Fibroblast of skin of right quadriceps (primary cell): ENCODE measurements at regions not wholly inside any gene's neighbourhood (a gene's known extent, or its start where the extent isn't known, plus 50 kb on each side); places are given as distances from the start of the nearest gene placed in this dataset.

Source experiments
- DNase-seq: peaks from one replicate; pipeline ENCODE4 v3.0.0-alpha.2; 2013

DNA sequence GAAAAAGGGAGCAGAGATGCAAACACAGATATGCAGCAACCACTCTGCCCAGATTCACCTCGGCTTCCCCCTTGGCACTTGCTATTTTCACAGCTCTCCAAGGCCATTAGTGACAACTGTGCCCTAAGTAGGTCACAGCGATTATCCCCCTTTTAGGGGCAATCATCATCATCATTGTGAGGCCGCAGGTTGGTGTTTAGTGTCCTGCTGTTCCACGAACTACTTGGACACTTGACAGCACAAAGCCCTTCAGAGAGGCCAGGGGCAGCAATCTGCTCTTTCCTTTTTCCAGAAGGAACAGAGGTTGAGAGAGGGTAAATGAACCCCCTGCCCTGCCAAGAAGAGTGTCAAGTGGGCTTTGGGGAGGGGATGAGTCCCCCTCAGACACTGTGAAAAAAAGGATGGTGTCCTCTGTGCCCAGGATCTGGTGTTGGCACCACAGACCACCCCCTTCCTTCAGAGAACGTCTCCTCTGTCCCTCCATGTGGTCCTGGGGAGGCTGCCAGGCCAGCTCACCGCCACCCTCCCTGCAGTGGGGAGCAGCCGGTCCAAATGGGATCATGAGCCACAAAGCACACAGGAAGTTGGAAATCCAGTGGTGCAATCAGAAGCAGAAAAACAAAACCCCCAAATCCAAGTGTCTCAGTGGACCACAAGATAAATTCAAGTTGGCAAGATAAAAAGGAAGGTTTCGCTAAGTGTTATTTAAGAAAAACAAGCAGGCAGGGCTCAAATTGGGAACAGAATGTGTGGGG is 78.4 kb upstream of the MED9 start:
- no peak for DNase-seq

DNA sequence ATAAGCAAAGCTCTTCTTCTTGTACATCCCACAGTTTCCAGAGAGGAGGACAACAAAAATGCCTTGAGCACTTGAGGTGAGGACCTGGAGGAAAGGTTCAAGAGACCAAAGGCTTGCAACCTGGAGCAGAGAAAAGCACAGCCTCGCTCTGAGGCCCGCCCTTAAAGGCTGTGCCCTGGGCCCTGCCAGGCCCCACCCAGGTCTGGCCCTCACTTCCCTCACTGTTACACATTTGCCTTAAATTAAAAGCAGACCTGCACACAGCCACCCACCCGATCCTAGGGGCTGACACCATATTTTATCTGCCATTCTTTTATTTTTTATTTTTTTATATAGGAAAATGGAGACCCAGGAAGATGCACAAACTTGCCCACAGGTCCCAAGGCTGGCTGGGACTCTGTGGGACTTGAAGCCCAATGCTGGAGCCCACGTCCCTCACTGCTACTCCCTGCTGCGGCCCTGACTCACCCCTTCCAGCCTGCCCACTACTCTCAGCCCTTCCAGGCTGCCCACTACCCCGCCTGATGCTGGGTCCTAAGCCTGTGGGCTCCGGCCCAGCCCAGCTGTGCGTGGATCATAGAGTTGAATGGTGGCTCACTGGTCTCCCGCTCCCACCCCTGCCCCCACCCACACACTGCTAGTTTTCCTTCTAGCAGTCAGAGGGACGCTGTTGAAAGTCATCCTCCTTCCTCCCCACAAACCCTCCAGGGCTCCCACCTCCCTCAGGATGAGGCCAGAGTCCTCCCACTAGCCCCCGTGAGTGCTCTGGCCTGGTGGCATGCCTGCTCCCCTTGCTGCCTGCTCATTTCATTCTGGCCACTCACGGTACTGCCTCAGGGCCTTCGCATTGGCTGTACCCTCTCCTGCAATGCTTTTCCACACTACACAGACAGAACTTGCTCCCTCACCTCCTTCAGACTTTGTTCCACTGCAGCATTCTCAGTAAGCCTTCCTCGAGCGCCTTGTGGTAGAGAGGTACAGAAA is 77.6 kb upstream of the MED9 start:
- DNase-seq, result no peak

DNA sequence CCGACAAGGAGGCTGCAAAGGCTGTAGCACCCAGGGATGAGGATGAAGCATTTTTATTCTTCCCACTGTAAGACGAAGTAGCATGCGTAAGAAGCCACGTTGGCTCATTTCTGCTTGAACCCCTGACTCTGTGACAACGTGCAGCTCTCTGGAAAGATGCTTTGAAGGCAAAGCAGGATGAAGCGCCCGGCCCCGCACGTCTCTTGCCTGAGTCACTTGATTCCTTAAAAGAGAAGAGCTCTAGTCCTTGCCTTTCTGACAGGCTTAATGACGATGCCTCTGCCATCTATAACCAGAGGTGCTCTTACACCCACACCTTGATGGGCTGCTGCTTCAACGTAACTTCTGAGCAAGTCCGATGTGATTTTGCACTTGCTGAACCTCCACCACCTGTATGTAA is 76.7 kb upstream of the MED9 start:
- no peak for DNase-seq

DNA sequence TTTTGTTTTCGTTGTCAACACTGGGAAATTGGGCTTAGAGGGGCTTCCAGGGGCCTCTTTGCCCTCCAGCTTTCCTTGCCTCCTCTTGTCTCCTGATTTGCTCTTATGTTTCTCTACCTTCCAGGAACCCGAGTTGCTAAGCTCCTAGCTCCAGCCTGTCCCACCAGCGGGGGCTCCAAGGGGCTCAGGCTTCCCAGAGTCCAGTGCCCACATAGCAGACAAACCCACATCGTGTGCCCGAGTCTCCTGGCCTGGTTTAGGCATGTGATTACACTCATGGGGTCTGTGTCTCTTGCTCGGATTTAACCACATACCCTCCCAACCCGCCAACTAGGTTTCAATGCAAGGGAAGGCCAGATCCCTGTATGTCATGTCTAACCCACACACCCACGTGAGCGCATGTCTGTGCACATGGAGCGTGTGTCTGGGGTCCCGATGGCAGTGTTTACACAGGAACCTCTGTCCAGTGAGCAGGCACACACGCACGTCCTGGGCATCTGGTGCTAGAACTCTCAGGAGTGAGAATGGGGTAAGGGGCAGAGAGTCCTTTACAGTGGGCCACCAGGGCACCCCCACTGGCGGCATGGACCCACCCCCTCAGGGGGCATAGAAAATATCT is 76.1 kb upstream of the MED9 start:
- DNase-seq, result no peak

DNA sequence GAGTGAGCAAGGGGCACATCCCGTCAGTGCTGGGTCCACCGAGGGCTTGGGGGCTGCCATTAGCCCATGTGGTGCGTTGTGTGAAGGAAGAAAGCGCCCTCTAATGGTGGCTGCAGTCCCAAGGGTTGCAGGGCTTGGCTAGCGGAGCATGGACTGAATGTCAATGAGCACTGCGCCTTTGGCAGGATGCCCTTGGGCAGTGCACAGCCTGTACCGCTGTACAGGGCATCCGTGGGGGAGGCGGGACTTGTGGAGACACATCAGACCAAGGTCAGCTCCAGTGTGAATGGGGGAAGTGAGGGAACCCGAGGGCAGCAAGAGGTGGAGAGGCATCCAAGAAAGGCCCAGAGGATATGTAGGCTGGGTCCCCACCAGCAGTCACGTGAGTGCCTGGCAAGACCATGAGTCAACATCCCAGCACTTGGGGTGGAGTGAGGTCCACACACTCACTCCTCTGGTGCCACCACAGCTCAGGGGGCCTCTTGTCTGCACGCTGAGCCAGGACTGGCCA is 75.5 kb upstream of the MED9 start:
- DNase-seq, result peak; percentile 22

DNA sequence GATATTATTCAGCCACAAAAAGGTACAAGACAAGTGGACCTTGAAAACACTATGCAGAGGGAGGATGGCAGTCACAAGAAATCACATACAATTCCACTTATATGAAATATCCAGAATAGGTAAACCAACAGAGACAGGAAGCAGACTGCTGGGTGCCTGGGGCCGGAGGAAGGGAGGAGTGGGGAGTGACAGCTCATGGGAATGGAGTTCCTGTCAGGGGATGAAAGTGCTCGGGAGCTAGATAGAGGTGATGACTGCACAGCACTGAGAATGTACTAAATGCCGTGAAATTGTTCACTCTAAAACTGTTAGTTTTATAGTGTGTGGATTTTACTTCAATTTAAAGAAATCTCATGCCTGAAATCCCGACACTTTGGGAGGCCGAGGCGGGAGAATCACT is 74.2 kb upstream of the MED9 start:
- DNase-seq, result peak; percentile 25

DNA sequence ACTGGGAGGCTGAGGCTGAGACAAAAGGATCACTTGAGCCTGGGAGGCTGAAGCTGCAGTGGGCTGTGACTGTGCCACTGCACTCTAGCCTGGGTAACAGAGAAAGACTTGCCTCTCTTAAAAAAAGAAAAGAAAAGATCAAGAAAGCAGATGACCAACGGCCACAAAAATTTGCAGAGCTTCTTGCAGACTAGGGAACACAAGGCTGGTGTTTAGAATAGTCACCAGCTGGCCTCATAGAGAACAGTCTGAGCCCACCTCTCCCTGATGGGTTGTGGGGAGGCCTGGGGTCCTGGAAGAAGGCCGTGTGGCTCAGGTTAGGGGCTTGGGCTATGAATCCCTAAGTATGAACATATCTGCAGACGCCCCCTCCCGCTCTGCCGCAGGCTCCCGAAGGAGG is 73.7 kb upstream of the MED9 start:
- no peak for DNase-seq

DNA sequence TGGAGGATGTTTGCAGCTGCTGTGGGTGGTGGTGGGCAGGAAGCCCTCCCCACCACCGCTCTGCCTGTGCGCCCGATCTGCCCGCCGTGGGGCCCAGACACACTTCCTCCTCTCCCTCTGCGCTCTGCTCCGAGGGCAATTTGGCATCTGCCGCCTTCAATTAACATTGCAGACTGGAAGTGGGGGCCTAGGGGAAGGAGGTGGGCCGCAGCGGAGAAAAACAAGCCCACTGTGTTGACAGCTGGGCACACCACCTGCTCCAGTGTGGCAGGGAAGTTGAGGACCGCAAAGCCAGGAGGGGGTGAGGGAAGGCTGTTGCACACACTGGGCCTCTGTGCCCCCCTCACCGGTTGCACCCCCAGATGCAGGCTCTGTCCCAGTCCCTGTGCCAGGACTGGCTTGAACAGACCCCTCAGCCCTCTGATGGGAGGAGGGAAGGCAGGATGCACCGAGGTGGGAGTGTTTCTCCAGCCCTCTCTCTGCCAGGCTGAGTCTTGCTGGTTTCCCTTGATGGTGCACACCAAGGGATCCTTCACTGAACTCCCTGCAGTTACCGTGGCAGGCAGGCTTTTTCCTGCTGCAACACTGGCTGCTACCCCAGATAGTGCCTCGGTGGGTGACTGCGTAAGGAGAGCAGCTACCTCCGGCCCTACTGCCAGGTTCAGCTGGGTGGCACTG is 72.8 kb upstream of the MED9 start:
- no peak for DNase-seq

DNA sequence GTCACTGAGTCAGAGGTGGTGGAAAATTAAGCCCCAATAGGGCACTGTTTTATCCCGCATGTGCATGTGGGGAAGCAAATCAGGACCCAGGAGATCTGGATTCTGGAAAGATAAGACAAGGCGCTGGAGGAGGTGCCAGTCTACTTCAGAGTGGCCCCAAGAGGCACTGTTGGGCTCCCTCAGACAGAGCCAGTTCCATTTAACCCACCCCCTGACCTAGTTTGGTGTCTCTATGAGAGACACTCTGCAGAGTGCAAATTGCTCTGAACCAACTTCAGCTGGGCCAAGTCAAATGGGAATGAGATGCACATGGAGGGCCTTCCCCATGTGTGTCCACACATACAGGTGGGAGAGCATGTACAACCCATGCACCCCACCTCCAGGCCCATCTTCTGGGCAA is 71.1 kb upstream of the MED9 start:
- no peak for DNase-seq

DNA sequence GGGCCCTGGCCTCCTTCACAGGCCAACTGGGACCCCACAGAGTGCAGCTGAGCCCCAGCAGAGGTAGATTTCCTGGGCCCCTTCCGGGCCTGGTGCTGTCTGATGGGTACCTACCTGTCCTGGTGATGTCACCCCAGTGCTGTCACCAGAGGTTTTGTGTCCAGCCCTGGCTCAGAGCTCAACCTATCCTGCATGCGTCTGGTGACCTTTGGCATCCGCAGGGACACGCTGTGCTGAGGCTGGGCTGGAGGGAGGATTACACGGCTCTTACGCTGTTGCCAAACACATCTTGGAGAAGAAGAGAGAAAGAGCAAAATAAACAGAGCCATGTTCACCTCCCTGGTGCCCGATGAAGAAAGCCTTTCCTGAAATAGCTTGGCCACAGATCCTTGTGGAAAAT is 70.6 kb upstream of the MED9 start:
- no peak for DNase-seq

DNA sequence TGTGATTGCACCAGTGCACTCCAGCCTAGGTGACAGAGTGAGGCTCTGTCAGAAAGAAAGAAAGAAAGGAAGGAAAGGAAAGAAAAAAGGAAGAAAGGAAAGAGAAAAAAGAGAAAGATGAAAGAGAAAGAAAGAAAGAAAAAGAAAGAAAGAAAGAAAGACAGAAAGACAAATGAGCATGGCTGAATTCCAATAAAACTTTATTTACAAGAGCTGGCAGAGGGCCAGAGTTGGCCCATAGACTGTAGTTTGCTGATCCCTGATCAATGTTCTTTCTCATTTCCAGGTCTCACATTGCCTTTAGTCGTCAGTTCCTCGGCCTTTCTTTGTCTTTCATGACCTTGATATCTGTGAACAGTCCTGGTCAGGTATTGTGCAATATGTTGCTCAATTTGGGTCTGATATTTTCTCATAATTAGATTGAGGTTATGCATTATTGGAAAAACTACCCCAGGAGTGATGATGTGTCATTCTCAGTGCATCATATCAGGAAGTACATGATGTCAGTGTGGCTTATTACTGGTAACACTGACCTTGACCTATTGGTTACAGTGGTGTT is 68.5 kb upstream of the MED9 start:
- peak; percentile 34 for DNase-seq

DNA sequence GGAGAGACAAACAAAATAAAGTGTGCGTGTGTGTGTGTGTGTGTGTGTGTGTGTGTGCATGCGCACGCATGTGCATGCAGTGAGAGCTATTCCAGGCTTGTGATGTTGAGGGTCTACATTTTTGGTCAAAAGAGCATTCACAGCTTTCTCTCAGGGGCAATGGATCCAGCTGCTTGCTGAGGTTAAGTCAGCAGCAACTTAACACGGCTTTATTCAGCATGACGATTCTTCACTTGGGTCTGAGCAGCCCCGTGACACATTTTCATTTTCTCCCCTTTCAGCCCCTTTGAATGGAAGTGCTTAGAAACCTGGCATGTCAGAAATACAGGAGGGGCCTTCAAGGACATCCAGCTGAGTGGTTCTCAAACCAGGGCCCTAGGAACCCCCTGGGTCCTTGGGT is 66.4 kb upstream of the MED9 start:
- no peak for DNase-seq

DNA sequence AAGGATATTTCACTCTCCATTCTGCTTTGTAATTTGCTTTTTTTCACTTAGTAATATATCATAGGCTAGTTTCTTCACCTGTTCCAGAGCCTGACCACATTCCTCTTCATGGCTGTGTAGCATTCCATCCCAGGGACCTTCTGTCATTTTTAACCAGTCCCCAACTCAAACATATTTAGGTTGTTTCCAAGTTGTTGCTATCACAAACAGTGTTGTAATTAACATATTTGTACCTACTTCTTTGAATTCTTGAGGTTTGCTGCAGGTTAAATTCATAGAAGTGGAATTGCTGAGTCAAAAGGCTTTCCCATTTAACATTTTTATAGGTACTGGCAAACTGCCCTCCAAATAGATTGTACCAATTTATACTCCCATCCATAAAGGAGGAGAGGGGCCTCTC is 65.1 kb upstream of the MED9 start:
- DNase-seq, result peak; percentile 70

DNA sequence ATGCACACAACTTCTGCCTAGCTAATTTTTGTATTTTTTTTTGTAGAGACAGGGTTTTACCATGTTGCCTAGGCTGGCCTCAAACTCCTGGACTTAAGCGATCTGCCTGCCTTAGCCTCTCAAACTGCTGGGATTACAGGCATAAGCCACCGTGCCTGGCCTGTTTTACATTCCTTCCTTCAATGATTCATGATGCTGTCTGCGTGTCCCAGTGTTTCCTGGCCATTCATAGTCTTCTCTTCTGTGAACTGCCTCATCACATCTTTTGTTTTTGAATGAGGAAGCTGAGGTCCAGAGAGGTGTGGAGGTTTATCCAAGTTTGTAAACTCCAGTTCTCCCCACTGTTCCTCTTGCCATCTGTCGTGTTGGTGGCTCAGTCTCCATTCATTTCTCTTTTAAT is 64.5 kb upstream of the MED9 start:
- DNase-seq, result peak; percentile 80

DNA sequence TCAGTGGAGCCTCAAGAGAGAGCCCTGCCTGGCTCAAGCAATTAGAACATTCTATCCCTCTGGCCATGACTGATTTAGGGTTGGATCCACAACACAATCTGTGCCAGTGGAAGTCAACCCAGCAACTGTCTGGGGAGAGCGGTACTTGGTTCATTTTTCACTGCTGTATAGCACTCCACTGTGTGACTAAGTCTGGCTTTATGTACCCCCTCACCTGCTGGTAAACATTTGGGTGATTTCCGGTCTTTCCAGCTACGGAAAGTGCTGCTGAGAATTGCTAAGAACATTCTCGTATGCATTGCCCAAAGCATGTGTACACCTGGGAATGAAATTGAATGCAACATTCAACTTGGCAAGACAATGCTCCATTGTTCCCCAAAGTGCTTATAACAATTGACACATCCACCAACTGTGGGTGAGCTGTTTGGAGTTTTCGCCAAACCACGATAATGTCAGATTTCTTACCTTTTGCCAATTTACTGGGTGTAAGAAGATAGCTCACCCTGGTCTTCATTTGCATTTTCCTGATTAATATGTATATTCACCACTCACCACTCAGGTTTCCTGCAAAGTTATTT is 63.5 kb upstream of the MED9 start:
- DNase-seq, result no peak

DNA sequence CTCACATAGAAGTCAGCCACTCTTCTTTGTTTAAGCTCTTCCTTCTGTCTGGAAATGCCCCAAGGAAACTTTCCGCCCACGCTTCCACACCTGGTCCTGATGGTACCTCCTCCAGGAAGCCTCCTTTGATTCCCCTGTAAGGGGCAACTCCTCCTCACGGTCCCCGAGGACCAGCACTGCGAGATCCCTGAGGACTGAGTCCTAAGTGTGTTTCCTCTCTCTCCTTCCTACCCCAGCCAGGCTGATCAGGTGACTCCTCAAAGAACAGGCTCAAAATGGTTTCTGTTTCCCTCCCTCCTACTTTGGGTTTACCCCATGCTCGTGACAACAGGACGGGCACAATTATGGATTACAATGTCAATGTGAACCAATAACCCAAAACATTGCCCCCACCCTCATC is 63.0 kb upstream of the MED9 start:
- no peak for DNase-seq

DNA sequence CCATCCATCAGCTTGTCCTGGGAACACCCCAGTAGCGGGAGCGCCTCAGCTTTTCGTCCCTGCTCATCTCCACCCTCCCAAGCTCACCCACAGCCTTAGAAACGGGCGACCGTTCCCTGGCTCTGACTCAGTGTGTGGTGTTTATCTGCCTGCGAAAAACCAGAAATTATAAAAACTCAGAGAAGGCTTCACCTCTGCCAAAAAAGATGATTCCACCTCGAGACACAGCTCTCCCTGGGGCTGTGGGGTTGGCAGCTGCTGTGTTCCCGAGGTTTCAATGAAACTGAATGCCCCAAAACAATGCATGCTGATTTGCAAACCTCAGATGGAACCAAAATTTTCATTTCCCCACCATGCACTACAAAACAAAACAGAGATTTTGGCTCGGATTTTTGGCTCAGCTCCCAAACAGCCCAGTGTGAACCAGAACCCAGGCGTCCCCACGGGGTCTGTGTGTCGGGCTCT is 62.4 kb upstream of the MED9 start:
- peak; percentile 61 for DNase-seq

DNA sequence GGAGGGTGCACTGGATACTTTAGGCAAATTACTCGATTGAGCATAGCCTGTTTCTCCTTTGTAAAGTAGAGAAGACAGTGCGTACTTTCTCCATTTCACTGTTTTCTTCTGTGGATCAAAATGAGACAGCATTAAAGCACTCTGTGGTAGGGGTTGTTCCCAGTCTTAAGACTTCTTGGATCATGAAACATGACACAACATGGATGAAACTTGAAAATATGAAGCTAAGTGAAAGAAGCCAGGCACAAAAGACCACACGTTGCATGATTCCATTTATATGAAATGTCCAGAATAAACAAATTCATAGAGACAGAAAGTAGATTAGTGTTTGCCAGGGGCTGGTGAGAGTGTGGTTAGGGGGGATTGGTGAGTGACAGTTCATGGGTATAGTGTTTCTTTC is 61.8 kb upstream of the MED9 start:
- DNase-seq, result no peak

DNA sequence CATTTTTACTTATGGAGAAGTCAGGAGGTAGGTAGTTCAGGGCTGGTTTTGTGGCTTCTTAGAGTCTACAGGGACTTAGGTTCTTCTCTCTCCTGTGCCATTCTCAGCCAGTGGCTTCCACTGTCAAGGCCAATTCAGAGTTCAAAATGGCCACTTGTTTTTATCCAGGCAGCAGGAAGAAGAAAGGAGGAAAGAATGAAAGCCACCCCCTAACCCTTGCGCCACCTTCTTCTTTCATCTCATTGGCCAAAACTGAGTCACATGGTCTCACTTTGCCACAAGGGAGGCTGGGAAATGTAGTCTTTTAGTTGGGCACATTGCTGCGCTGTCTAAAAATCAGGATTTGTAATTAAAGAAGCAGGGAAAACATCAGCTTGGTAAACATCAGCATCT is 60.8 kb upstream of the MED9 start:
- peak; percentile 79 for DNase-seq

DNA sequence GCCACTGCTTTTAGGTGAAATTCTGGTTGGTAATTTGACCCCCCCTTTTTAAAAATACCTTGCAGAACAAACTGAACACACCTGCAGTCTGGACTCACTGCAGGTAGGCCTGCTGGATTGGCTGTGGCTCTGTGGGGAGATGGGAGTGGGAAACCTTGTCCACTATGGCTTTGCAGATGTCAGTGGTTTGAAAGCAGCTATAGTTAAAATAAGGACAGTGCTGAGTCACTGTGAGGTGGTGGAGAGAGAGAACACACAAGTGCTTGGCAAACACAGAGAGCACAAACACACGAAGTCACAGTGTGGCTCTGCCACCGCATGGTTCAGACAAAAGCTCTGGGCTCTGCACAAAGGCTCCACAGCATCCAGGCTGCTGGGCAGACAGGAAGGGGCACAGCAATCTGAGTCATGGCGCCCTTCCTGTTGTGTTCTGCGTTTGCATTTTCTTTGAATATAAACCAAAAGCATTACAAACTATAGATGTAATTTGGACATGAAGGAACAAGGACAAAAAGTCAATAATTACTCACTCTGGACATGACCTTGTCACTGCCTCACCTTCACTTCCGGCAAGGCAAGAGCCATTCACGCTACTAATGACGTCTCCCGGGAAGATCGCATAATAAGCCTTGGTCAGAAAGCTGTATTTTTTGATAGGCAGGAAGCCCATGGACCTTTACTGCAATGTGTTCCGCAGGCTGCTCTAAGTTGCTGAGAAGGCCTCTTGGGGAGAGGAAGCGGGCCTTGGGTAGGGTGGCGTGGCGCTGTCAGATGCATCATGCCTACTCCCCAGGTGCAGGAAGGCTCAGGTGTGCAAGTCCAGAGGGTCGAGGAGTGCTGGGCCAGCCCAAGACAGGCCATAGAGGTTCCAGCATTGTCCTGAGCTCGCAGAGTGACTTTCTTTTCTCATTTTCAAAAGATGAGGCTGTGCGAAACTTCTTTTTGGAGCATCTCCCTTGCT is 60.1 kb upstream of the MED9 start:
- peak; percentile 57 for DNase-seq

DNA sequence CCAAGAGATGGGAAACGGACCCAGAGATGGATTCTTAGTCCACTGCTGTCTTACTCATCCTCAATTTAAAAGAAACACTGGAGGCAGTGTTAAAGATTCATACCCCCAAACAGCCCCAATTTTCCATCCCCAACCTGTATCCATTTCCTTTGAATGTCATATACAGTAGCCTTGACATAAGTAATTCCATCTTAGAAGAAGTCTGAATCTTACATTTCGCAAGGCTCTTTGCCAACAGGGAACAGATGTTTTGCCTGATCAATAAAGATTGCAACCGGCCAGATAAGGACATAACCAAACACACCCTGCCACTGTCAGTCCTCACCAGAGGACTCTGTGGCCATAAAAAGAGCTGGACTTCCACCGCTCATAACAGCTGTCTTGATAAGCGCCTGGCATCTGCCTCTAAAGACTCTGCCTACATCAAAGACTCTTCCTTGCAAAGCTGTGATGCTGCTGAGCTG is 59.0 kb upstream of the MED9 start:
- no peak for DNase-seq
